Peyer's patch (tissue), 4 donors: ENCODE measurements at regions not wholly inside any gene's neighbourhood (a gene's known extent, or its start where the extent isn't known, plus 50 kb on each side); places are given as distances from the start of the nearest gene placed in this dataset.

Experiments used
- POLR2A ChIP-seq, 2 donors: fragments of 450-650 bp; IDR thresholded peaks; one replicate each; pipeline ENCODE4 v1.5.1; 2017; ENCODE audit warnings: antibody characterized with exemption in 2 of 2, mild to moderate bottlenecking in 2 of 2, moderate library complexity in 2 of 2
- TF ChIP-seq, protein P1 (sequence below), 6 experiments: fragments of 450-650 bp in 4 of 6; fragments of 200-600 bp in 2 of 6; sonication (generic) in 1 of 6; IDR thresholded peaks; one replicate each; pipeline ENCODE4 v1.5.1; 2017 to 2019; ENCODE audit warnings: antibody characterized with exemption in 6 of 6, mild to moderate bottlenecking in 3 of 6, moderate library complexity in 1 of 6

DNA sequence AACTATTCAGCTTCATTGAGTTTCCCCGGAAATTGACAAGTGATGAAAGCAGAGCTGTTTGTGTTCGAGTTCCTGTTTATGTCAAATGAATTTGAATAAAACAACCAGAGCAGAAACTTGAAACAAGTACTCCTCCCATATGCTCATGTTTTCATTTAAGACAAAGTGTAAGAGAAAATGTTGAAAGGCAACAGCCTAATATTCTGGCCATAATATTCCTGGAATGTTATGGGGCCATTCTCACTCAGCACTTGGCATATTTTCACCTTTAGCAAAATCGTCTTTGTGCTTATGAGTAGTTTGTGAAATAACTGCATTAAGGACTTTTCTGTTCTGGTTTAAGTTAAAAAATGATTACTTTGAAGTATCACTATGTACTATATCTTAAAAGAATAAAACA is 276.0 kb upstream of the FAT1 start:
- no peak for TF ChIP-seq POLR2A (IDR thresholded peaks at IDR 0.05)
- TF ChIP-seq, protein P1, sequence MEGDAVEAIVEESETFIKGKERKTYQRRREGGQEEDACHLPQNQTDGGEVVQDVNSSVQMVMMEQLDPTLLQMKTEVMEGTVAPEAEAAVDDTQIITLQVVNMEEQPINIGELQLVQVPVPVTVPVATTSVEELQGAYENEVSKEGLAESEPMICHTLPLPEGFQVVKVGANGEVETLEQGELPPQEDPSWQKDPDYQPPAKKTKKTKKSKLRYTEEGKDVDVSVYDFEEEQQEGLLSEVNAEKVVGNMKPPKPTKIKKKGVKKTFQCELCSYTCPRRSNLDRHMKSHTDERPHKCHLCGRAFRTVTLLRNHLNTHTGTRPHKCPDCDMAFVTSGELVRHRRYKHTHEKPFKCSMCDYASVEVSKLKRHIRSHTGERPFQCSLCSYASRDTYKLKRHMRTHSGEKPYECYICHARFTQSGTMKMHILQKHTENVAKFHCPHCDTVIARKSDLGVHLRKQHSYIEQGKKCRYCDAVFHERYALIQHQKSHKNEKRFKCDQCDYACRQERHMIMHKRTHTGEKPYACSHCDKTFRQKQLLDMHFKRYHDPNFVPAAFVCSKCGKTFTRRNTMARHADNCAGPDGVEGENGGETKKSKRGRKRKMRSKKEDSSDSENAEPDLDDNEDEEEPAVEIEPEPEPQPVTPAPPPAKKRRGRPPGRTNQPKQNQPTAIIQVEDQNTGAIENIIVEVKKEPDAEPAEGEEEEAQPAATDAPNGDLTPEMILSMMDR (IDR thresholded peaks at IDR 0.05) = no peak
